Keratinocyte (primary cell): ENCODE measurements at regions not wholly inside any gene's neighbourhood (a gene's known extent, or its start where the extent isn't known, plus 50 kb on each side); places are given as distances from the start of the nearest gene placed in this dataset.

Experiments used
- DNase-seq: peaks from one replicate; pipeline ENCODE4 v3.0.0-alpha.2; 2011; ENCODE audit warnings: low read depth, missing footprints, low spot score
- FAIRE-seq: peaks from 2 replicates; lab custom pipeline; 2011; peaks lifted over from hg19 to GRCh38; lab: Jason Lieb, UNC
- H2AFZ ChIP-seq: 2 replicates; pipeline ENCODE4 v1.6.0; 2012; ENCODE audit warnings: low read length, control low read depth, inconsistent platforms; ENCODE audit not compliant: control insufficient read depth
- H3K27ac ChIP-seq: 2 replicates; pipeline ENCODE4 v1.5.1; 2011; ENCODE audit warnings: low read length; ENCODE audit not compliant: control insufficient read depth, insufficient read depth
- H3K27me3 ChIP-seq: 3 replicates; pipeline ENCODE4 v1.6.0; 2011; ENCODE audit warnings: low read length; ENCODE audit not compliant: control insufficient read depth, insufficient read depth; ENCODE audit errors: extremely low read depth
- H3K36me3 ChIP-seq, 2 experiments: 2 replicates in 1 of 2; 3 replicates in 1 of 2; pipeline ENCODE4 v1.5.1; 2011; ENCODE audit warnings: low read length in 2 of 2, mild to moderate bottlenecking in 1 of 2; ENCODE audit not compliant: control insufficient read depth in 2 of 2, insufficient read depth in 2 of 2; ENCODE audit errors: extremely low read depth in 1 of 2
- H3K4me1 ChIP-seq: 3 replicates; pipeline ENCODE4 v1.5.1; 2011; ENCODE audit warnings: low read length; ENCODE audit not compliant: control insufficient read depth, insufficient read depth; ENCODE audit errors: extremely low read depth
- H3K4me2 ChIP-seq: 3 replicates; pipeline ENCODE4 v1.6.0; 2011; ENCODE audit warnings: low read depth, low read length; ENCODE audit not compliant: control insufficient read depth, insufficient read depth; ENCODE audit errors: extremely low read depth
- H3K4me3 ChIP-seq, 3 experiments: fragments of 200-600 bp in 1 of 3; sonication (generic) in 1 of 3; 2 replicates in 2 of 3; 3 replicates in 1 of 3; pipeline ENCODE4 v1.5.1; 2011 to 2016; ENCODE audit warnings: low read length in 3 of 3, mild to moderate bottlenecking in 3 of 3, control low read depth in 2 of 3, inconsistent platforms in 1 of 3, low read depth in 1 of 3, mixed read lengths in 1 of 3, mixed run types in 1 of 3, moderate library complexity in 1 of 3; ENCODE audit not compliant: control insufficient read depth in 2 of 3, insufficient read depth in 2 of 3; ENCODE audit errors: extremely low read depth in 1 of 3
- H3K79me2 ChIP-seq: 2 replicates; pipeline ENCODE4 v1.6.0; 2012; ENCODE audit warnings: low read length; ENCODE audit not compliant: control insufficient read depth, insufficient read depth
- H3K9ac ChIP-seq: 3 replicates; pipeline ENCODE4 v1.6.0; 2011; ENCODE audit warnings: low read length; ENCODE audit not compliant: control insufficient read depth, insufficient read depth; ENCODE audit errors: extremely low read depth
- H3K9me1 ChIP-seq: 3 replicates; pipeline ENCODE4 v1.6.0; 2011; ENCODE audit warnings: low read length; ENCODE audit not compliant: control insufficient read depth, insufficient read depth; ENCODE audit errors: extremely low read depth
- H3K9me3 ChIP-seq: 2 replicates; pipeline ENCODE4 v1.5.1; 2012; ENCODE audit warnings: low read depth, low read length; ENCODE audit not compliant: control insufficient read depth
- H4K20me1 ChIP-seq: 3 replicates; pipeline ENCODE4 v1.6.0; 2011; ENCODE audit warnings: low read length; ENCODE audit not compliant: control insufficient read depth, insufficient read depth; ENCODE audit errors: extremely low read depth
- EZH2 ChIP-seq: IDR thresholded peaks from one replicate; pipeline ENCODE4 v1.6.1; 2012; ENCODE audit warnings: inconsistent platforms, mild to moderate bottlenecking, low read length, moderate library complexity
- dilution Hi-C: fragments of 300-500 bp; cut with MboI; formaldehyde crosslinking; loops from one replicate; pipeline ENCODE4 v1.7.0; 2020; ENCODE audit warnings: low sequenced_read_pairs; ENCODE audit not compliant: extremely low pct_ligation_motif_present
- TF ChIP-seq, protein P1 (sequence below), 3 experiments: IDR thresholded peaks in 1 of 3; conservative IDR thresholded peaks in 1 of 3; optimal IDR thresholded peaks in 1 of 3; 2 replicates in 2 of 3; 3 replicates in 1 of 3; pipeline versions ENCODE3 to v1.5.1; 2011; ENCODE audit warnings: low read length in 3 of 3, mild to moderate bottlenecking in 3 of 3, moderate library complexity in 2 of 3, control low read depth in 1 of 3, inconsistent platforms in 1 of 3; ENCODE audit not compliant: insufficient read depth in 2 of 3; ENCODE audit errors: extremely low read depth in 1 of 3

DNA sequence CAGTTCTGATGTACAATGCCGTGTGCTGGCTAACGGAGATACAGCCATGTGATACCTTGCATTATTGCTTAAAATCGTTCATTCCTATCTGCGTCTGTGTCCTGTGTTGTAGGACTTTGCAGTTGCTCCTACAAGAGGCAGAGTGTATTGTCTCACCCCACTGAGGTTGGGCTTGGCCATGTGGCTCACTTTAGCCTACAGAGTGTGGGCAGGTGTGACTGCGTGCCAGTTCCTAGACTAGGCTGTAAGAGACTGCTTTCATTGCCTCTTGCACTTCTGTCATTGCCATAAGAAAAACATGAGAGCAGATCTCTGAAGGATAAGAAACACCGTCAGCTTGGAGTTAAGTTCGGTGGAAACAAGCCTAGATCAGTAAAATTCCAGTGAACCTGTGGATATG, 197.7 kb upstream of the CRY1 start:
- no peaks in the 10 kb centered on the region for H3K27me3 ChIP-seq
- H3K9me1 ChIP-seq = no peaks in the 10 kb centered on the region
- no peaks in the 10 kb centered on the region for H3K9me3 ChIP-seq
- H3K79me2 ChIP-seq = no peaks in the 10 kb centered on the region
- TF ChIP-seq, protein P1, sequence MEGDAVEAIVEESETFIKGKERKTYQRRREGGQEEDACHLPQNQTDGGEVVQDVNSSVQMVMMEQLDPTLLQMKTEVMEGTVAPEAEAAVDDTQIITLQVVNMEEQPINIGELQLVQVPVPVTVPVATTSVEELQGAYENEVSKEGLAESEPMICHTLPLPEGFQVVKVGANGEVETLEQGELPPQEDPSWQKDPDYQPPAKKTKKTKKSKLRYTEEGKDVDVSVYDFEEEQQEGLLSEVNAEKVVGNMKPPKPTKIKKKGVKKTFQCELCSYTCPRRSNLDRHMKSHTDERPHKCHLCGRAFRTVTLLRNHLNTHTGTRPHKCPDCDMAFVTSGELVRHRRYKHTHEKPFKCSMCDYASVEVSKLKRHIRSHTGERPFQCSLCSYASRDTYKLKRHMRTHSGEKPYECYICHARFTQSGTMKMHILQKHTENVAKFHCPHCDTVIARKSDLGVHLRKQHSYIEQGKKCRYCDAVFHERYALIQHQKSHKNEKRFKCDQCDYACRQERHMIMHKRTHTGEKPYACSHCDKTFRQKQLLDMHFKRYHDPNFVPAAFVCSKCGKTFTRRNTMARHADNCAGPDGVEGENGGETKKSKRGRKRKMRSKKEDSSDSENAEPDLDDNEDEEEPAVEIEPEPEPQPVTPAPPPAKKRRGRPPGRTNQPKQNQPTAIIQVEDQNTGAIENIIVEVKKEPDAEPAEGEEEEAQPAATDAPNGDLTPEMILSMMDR (optimal IDR thresholded peaks at IDR 0.05 in 1 of 3, IDR thresholded peaks at IDR 0.05 in 1 of 3, conservative IDR thresholded peaks at IDR 0.05 in 1 of 3; ENCODE audit: extremely low read depth in 1 of 3, insufficient read depth in 2 of 3, low read length in 3 of 3) = no peak
- TF ChIP-seq EZH2 = no peak
- no peak overlapping the region for H2AFZ ChIP-seq
- FAIRE-seq (no peak), DNase-seq (no peak)
- H3K4me3 ChIP-seq = no peak overlapping the region
- H3K4me1 ChIP-seq = peaks cover 21% of the 10 kb centered on the region
- H3K4me2 ChIP-seq = no peak overlapping the region
- dilution Hi-C loops = no loop called here
- H3K27ac ChIP-seq = no peak overlapping the region
- no peak overlapping the region for H3K9ac ChIP-seq
- H3K36me3 ChIP-seq = no peaks in the 10 kb centered on the region
- H4K20me1 ChIP-seq = no peaks in the 10 kb centered on the region

DNA sequence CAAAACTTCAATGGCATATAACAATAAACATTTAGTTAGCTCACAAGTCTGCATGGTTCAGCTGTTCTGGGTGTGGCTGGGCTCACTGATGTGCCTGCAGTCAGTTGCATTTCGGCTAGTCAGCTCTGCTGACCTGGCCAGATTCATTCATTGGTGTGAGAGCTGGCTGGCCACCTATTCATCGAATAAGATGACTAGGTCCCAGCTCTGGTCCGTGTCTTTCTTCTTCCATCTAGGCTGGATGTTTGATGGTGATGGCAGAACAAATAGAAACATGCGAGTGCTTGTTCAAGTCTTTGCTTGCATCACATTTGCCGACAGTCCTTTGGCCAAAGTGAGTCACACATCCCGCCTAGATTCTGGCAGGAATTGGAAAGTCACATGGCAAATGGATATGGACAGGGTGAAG, 203.3 kb upstream of the CRY1 start:
- peak overlapping the region; percentile 87 for H3K4me2 ChIP-seq

More for the DNA sequence above, 203.3 kb upstream of the CRY1 start:
- TF ChIP-seq, protein P1 (optimal IDR thresholded peaks at IDR 0.05 in 1 of 3, IDR thresholded peaks at IDR 0.05 in 1 of 3, conservative IDR thresholded peaks at IDR 0.05 in 1 of 3; ENCODE audit: extremely low read depth in 1 of 3, insufficient read depth in 2 of 3, low read length in 3 of 3) = no peak
- no peak for TF ChIP-seq EZH2
- Histone ChIP-seq H3K9me3 (no peaks in the 10 kb centered on the region), H3K9ac (peak overlapping the region; percentile 18), H3K4me3 (peak overlapping the region in 2 of 3 experiments; percentile 35 to 41), H4K20me1 (no peaks in the 10 kb centered on the region), H3K9me1 (no peaks in the 10 kb centered on the region), H2AFZ (peak overlapping the region; percentile 30), H3K36me3 (no peaks in the 10 kb centered on the region), H3K27me3 (no peaks in the 10 kb centered on the region), H3K79me2 (no peaks in the 10 kb centered on the region), H3K4me1 (peaks cover 26% of the 10 kb centered on the region), H3K27ac (peak overlapping the region; percentile 70)
- DNase-seq (peak; percentile 71), FAIRE-seq (peak; percentile 100)
- dilution Hi-C loops = no loop called here
